Activated CD4-positive, alpha-beta T cell treated with anti-CD3 and anti-CD28 coated beads for 36 hours (primary cell): ENCODE measurements at regions not wholly inside any gene's neighbourhood (a gene's known extent, or its start where the extent isn't known, plus 50 kb on each side); places are given as distances from the start of the nearest gene placed in this dataset.
"Not testable (repeated sequence)": the region's sequence is repeated elsewhere in the genome, so short reads cannot be mapped to it uniquely, and the experiment has no call there.

Experiments used
- ATAC-seq: fragments of 200-7000 bp; cut with Tn5 transposase; one replicate; pipeline ENCODE4 v1.10.0; 2021; ENCODE audit warnings: mild to moderate bottlenecking, moderate library complexity
- CTCF ChIA-PET: fragments of 350-600 bp; sonication (Branson Sonifier 250); formaldehyde crosslinking; loops from one replicate; lab custom pipeline; 2021; ENCODE audit warnings: antibody characterized with exemption; lab: Charles Lee
- POLR2A ChIA-PET: fragments of 350-600 bp; sonication (Branson Sonifier 250); formaldehyde crosslinking; loops from one replicate; lab custom pipeline; 2021; ENCODE audit warnings: antibody characterized with exemption, inconsistent platforms; lab: Charles Lee
- DNase-seq: peaks from one replicate; pipeline ENCODE4 v3.0.0-alpha.2; 2020
- H3K27ac Mint-ChIP-seq: one replicate; pipeline ENCODE4 v1.8.0; 2021; ENCODE audit warnings: mixed read lengths
- H3K27me3 Mint-ChIP-seq: one replicate; pipeline ENCODE4 v1.8.0; 2021; ENCODE audit warnings: mixed read lengths
- H3K36me3 Mint-ChIP-seq: one replicate; pipeline ENCODE4 v1.8.0; 2021; ENCODE audit warnings: low read depth, mixed read lengths
- H3K4me1 Mint-ChIP-seq: one replicate; pipeline ENCODE4 v1.8.0; 2021; ENCODE audit warnings: mixed read lengths
- H3K4me3 Mint-ChIP-seq: one replicate; pipeline ENCODE4 v1.8.0; 2021; ENCODE audit warnings: mild to moderate bottlenecking, moderate library complexity, mixed read lengths
- H3K9me3 Mint-ChIP-seq: one replicate; pipeline ENCODE4 v1.8.0; 2021; ENCODE audit warnings: low read depth, mixed read lengths
- intact Hi-C, 2 experiments: fragments of 100-400 bp; cut with DNase I in 1 of 2; cut with micrococcal nuclease in 1 of 2; formaldehyde crosslinking; loops; one replicate each; pipeline versions ENCODE4 v1.14.2 to v1.15.1; 2022 to 2024; cut with DNase I, micrococcal nuclease

- ATAC-seq = no peak
- no peak overlapping the region for H3K4me3 Mint-ChIP-seq
Observed at GRCh38 chr18:4557502-4557901, 102.4 kb upstream of the DLGAP1 start.

GRCh38 chr18:4551001-4551360 lies 95.9 kb upstream of the DLGAP1 start:
- intact Hi-C loops = no loop called here
- ATAC-seq (no peak), DNase-seq (no peak)
- POLR2A ChIA-PET = no interaction called here
- CTCF ChIA-PET = no interaction called here
- Mint-ChIP-seq H3K4me3 (no peak overlapping the region), H3K27ac (no peak overlapping the region), H3K4me1 (no peaks in the 10 kb centered on the region), H3K36me3 (no peaks in the 10 kb centered on the region), H3K9me3 (peaks cover 2% of the 10 kb centered on the region), H3K27me3 (no peaks in the 10 kb centered on the region)

More at GRCh38 chr18:4557502-4557901, 102.4 kb upstream of the DLGAP1 start:
- no peak for DNase-seq
- H3K4me1 Mint-ChIP-seq = no peaks in the 10 kb centered on the region
- no peaks in the 10 kb centered on the region for H3K27me3 Mint-ChIP-seq
- H3K9me3 Mint-ChIP-seq = peaks cover 9% of the 10 kb centered on the region
- H3K36me3 Mint-ChIP-seq = no peaks in the 10 kb centered on the region
- no peak overlapping the region for H3K27ac Mint-ChIP-seq
- intact Hi-C loops = no loop called here
- POLR2A ChIA-PET = no interaction called here
- CTCF ChIA-PET = no interaction called here

- DNase-seq (no peak), ATAC-seq (no peak)
- POLR2A ChIA-PET = no interaction called here
- Mint-ChIP-seq H3K36me3 (no peaks in the 10 kb centered on the region), H3K27ac (no peak overlapping the region), H3K4me1 (no peaks in the 10 kb centered on the region), H3K27me3 (no peaks in the 10 kb centered on the region), H3K9me3 (peaks cover 4% of the 10 kb centered on the region), H3K4me3 (no peak overlapping the region)
- CTCF ChIA-PET = no interaction called here
- intact Hi-C loops = no loop called here
Observed at GRCh38 chr18:4549164-4549872, 94.2 kb upstream of the DLGAP1 start.

GRCh38 chr18:4547126-4547525 lies 92.0 kb upstream of the DLGAP1 start:
- ATAC-seq (no peak), DNase-seq (no peak)
- ChIA-PET POLR2A (no interaction called here), CTCF (no interaction called here)
- Mint-ChIP-seq H3K4me1 (no peaks in the 10 kb centered on the region), H3K9me3 (peaks cover 4% of the 10 kb centered on the region), H3K27ac (no peak overlapping the region), H3K27me3 (no peaks in the 10 kb centered on the region), H3K36me3 (no peaks in the 10 kb centered on the region), H3K4me3 (no peak overlapping the region)
- intact Hi-C loops = no loop called here

- Mint-ChIP-seq H3K9me3 (peaks cover 4% of the 10 kb centered on the region), H3K4me3 (no peak overlapping the region), H3K36me3 (no peaks in the 10 kb centered on the region), H3K27ac (no peak overlapping the region), H3K4me1 (no peaks in the 10 kb centered on the region), H3K27me3 (no peaks in the 10 kb centered on the region)
- intact Hi-C loops = no loop called here
- DNase-seq (no peak), ATAC-seq (no peak)
- CTCF ChIA-PET = no interaction called here
- POLR2A ChIA-PET = interaction anchor here (0.7 kb wide), 1 partner anchor 233 kb away, joined by 7 read pairs; no protein-coding TSS in a partner anchor
Observed at GRCh38 chr18:4544142-4544541, 89.0 kb upstream of the DLGAP1 start.

GRCh38 chr18:4543711-4544110 lies 88.6 kb upstream of the DLGAP1 start:
- Mint-ChIP-seq H3K4me3 (no peak overlapping the region), H3K4me1 (no peaks in the 10 kb centered on the region), H3K27ac (no peak overlapping the region), H3K9me3 (peaks cover 8% of the 10 kb centered on the region), H3K36me3 (no peaks in the 10 kb centered on the region), H3K27me3 (no peaks in the 10 kb centered on the region)
- DNase-seq (no peak), ATAC-seq (no peak)
- POLR2A ChIA-PET = interaction anchor here (0.7 kb wide), 1 partner anchor 233 kb away, joined by 7 read pairs; no protein-coding TSS in a partner anchor
- intact Hi-C loops = no loop called here
- CTCF ChIA-PET = no interaction called here

- no peak overlapping the region for H3K27ac Mint-ChIP-seq
- H3K27me3 Mint-ChIP-seq = no peaks in the 10 kb centered on the region
- H3K4me1 Mint-ChIP-seq = no peaks in the 10 kb centered on the region
- intact Hi-C loops = no loop called here
- DNase-seq = no peak
- POLR2A ChIA-PET = no interaction called here
- ATAC-seq = no peak
- CTCF ChIA-PET = no interaction called here
- H3K4me3 Mint-ChIP-seq = no peak overlapping the region
- peaks cover 15% of the 10 kb centered on the region for H3K9me3 Mint-ChIP-seq
- no peaks in the 10 kb centered on the region for H3K36me3 Mint-ChIP-seq
Observed at GRCh38 chr18:4541588-4541987, 86.5 kb upstream of the DLGAP1 start.

GRCh38 chr18:4536447-4536846 lies 81.3 kb upstream of the DLGAP1 start:
- Mint-ChIP-seq H3K9me3 (peaks cover 22% of the 10 kb centered on the region), H3K36me3 (peaks cover 2% of the 10 kb centered on the region), H3K4me1 (no peaks in the 10 kb centered on the region), H3K4me3 (no peak overlapping the region), H3K27me3 (no peaks in the 10 kb centered on the region), H3K27ac (no peak overlapping the region)
- intact Hi-C loops = no loop called here
- ChIA-PET POLR2A (no interaction called here), CTCF (no interaction called here)
- ATAC-seq (no peak), DNase-seq (no peak)

GRCh38 chr18:4528405-4528804 lies 73.3 kb upstream of the DLGAP1 start:
- ATAC-seq (no peak), DNase-seq (no peak)
- intact Hi-C loops = no loop called here
- Mint-ChIP-seq H3K4me1 (no peaks in the 10 kb centered on the region), H3K27me3 (no peaks in the 10 kb centered on the region), H3K36me3 (peaks cover 2% of the 10 kb centered on the region), H3K4me3 (no peak overlapping the region), H3K9me3 (peaks cover 13% of the 10 kb centered on the region), H3K27ac (no peak overlapping the region)
- CTCF ChIA-PET = no interaction called here
- POLR2A ChIA-PET = no interaction called here

- H3K4me1 Mint-ChIP-seq, H3K36me3 Mint-ChIP-seq, POLR2A ChIA-PET, ATAC-seq, H3K27ac Mint-ChIP-seq, CTCF ChIA-PET, H3K9me3 Mint-ChIP-seq, intact Hi-C loops, H3K4me3 Mint-ChIP-seq, H3K27me3 Mint-ChIP-seq, DNase-seq: not testable (repeated sequence)
Observed at GRCh38 chr18:4527826-4528225, 72.7 kb upstream of the DLGAP1 start.

- ATAC-seq = no peak
- ChIA-PET CTCF (no interaction called here), POLR2A (no interaction called here)
- H3K27me3 Mint-ChIP-seq = no peaks in the 10 kb centered on the region
- no peak overlapping the region for H3K27ac Mint-ChIP-seq
- no peaks in the 10 kb centered on the region for H3K36me3 Mint-ChIP-seq
- no peaks in the 10 kb centered on the region for H3K4me1 Mint-ChIP-seq
- DNase-seq = no peak
- no peak overlapping the region for H3K4me3 Mint-ChIP-seq
- intact Hi-C loops = no loop called here
- peaks cover 4% of the 10 kb centered on the region for H3K9me3 Mint-ChIP-seq
Observed at GRCh38 chr18:4524096-4524495, 69.0 kb upstream of the DLGAP1 start.

GRCh38 chr18:4511166-4511565 lies 56.1 kb upstream of the DLGAP1 start:
- Mint-ChIP-seq H3K36me3 (no peaks in the 10 kb centered on the region), H3K4me1 (no peaks in the 10 kb centered on the region), H3K27ac (no peak overlapping the region), H3K27me3 (no peaks in the 10 kb centered on the region), H3K9me3 (peaks cover 4% of the 10 kb centered on the region), H3K4me3 (no peak overlapping the region)
- intact Hi-C loops = no loop called here
- ChIA-PET POLR2A (no interaction called here), CTCF (no interaction called here)
- ATAC-seq (no peak), DNase-seq (no peak)
